ENCODE measurements at regions not wholly inside any gene's neighbourhood (a gene's known extent, or its start where the extent isn't known, plus 50 kb on each side); places are given as distances from the start of the nearest gene placed in this dataset.

DNA sequence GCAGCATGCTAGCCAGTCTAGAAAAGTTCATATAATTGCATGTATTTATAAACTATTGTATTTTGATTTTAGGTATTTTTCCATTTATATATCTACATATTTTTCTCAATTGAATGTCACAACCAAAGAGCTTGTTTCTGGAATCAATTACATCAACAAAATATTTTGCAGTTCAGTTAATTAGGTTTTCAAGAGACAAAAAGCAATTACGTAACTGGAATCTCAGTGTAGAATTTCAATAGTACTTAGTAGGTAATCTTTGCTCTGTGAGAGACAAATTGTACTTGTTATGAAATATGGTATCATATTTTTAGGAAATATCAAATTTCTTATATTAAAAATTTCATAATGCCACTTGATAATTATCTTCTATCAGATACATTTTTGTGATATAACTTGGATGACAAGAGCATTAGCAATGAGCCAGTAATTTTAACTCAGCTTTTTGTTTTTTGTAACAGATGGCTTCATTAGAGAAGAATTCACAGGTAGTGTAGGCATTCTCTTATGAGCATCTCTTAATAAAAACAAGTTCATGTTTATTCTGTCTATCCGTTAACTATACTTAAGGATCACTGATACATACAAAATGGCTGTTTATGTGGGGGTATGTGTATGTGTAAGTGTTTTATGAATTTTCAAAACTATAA is 774.7 kb downstream of the C12orf50 start (continued):
- TF ChIP-seq, protein P1, sequence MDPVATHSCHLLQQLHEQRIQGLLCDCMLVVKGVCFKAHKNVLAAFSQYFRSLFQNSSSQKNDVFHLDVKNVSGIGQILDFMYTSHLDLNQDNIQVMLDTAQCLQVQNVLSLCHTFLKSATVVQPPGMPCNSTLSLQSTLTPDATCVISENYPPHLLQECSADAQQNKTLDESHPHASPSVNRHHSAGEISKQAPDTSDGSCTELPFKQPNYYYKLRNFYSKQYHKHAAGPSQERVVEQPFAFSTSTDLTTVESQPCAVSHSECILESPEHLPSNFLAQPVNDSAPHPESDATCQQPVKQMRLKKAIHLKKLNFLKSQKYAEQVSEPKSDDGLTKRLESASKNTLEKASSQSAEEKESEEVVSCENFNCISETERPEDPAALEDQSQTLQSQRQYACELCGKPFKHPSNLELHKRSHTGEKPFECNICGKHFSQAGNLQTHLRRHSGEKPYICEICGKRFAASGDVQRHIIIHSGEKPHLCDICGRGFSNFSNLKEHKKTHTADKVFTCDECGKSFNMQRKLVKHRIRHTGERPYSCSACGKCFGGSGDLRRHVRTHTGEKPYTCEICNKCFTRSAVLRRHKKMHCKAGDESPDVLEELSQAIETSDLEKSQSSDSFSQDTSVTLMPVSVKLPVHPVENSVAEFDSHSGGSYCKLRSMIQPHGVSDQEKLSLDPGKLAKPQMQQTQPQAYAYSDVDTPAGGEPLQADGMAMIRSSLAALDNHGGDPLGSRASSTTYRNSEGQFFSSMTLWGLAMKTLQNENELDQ (tag by site-specific recombination; IDR thresholded peaks at IDR 0.05; ENCODE audit: low read depth), result no peak
- TF ChIP-seq, protein P2, sequence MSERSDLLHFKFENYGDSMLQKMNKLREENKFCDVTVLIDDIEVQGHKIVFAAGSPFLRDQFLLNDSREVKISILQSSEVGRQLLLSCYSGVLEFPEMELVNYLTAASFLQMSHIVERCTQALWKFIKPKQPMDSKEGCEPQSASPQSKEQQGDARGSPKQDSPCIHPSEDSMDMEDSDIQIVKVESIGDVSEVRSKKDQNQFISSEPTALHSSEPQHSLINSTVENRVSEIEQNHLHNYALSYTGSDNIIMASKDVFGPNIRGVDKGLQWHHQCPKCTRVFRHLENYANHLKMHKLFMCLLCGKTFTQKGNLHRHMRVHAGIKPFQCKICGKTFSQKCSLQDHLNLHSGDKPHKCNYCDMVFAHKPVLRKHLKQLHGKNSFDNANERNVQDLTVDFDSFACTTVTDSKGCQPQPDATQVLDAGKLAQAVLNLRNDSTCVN (tag by site-specific recombination; optimal IDR thresholded peaks at IDR 0.05), result no peak
- no peak for TF ChIP-seq IKZF3 (tag by site-specific recombination; IDR thresholded peaks at IDR 0.05)
- no peak for TF ChIP-seq ZNF701 (tag by site-specific recombination; IDR thresholded peaks at IDR 0.05)
- TF ChIP-seq, protein P3, sequence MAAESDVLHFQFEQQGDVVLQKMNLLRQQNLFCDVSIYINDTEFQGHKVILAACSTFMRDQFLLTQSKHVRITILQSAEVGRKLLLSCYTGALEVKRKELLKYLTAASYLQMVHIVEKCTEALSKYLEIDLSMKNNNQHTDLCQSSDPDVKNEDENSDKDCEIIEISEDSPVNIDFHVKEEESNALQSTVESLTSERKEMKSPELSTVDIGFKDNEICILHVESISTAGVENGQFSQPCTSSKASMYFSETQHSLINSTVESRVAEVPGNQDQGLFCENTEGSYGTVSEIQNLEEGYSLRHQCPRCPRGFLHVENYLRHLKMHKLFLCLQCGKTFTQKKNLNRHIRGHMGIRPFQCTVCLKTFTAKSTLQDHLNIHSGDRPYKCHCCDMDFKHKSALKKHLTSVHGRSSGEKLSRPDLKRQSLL (tag by site-specific recombination; IDR thresholded peaks at IDR 0.05), result no peak
- no peak for TF ChIP-seq ZNF596 (tag by site-specific recombination; IDR thresholded peaks at IDR 0.05)
- TF ChIP-seq, protein P4, sequence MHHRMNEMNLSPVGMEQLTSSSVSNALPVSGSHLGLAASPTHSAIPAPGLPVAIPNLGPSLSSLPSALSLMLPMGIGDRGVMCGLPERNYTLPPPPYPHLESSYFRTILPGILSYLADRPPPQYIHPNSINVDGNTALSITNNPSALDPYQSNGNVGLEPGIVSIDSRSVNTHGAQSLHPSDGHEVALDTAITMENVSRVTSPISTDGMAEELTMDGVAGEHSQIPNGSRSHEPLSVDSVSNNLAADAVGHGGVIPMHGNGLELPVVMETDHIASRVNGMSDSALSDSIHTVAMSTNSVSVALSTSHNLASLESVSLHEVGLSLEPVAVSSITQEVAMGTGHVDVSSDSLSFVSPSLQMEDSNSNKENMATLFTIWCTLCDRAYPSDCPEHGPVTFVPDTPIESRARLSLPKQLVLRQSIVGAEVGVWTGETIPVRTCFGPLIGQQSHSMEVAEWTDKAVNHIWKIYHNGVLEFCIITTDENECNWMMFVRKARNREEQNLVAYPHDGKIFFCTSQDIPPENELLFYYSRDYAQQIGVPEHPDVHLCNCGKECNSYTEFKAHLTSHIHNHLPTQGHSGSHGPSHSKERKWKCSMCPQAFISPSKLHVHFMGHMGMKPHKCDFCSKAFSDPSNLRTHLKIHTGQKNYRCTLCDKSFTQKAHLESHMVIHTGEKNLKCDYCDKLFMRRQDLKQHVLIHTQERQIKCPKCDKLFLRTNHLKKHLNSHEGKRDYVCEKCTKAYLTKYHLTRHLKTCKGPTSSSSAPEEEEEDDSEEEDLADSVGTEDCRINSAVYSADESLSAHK (tag by site-specific recombination; IDR thresholded peaks at IDR 0.05), result no peak
- no peak for TF ChIP-seq ZNF121 (tag by site-specific recombination; IDR thresholded peaks at IDR 0.05)

DNA sequence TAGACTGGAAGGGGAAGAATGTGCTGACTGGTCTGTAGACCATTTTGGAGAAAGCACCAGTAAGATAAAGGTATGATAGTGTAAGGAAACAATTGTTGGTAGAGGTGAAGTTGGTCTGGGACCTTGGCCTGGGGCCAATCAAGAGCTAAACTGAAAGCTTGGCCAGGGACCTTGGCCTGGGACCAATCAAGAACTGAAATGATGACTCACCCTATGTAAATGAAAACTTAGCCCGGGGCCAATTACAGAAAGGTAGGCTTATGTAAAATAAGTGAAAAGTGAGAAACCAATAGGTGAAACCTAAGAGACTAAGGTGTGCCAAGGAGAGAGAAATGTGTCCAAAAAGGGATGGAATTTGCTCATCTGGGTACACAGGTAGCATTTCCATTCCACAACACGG is 776.0 kb downstream of the C12orf50 start:
- Histone ChIP-seq H3K4me3 (ENCODE audit: low read depth, low read length) (no peak overlapping the region), H3K36me3 (ENCODE audit: control insufficient read depth in 2 of 2, insufficient read depth in 1 of 2, low read length in 2 of 2) (no peaks in the 10 kb centered on the region), H3K4me1 (ENCODE audit: control insufficient read depth, insufficient read depth, low read length) (no peaks in the 10 kb centered on the region), H3K9me3 (ENCODE audit: control insufficient read depth, insufficient read depth, low read depth, low read length) (no peaks in the 10 kb centered on the region), H3K27ac (ENCODE audit: extremely low read depth, low read depth, low read length) (no peak overlapping the region)
- ChIA-PET CTCF (no interaction called here), POLR2A (no interaction called here)
- no peak for TF ChIP-seq ZNF747 (tag by site-specific recombination; IDR thresholded peaks at IDR 0.05)
- TF ChIP-seq MYNN (tag by site-specific recombination; IDR thresholded peaks at IDR 0.05; ENCODE audit: borderline replicate concordance), result no peak
- TF ChIP-seq RBAK (tag by site-specific recombination; IDR thresholded peaks at IDR 0.05), result no peak
- TF ChIP-seq, protein P5, sequence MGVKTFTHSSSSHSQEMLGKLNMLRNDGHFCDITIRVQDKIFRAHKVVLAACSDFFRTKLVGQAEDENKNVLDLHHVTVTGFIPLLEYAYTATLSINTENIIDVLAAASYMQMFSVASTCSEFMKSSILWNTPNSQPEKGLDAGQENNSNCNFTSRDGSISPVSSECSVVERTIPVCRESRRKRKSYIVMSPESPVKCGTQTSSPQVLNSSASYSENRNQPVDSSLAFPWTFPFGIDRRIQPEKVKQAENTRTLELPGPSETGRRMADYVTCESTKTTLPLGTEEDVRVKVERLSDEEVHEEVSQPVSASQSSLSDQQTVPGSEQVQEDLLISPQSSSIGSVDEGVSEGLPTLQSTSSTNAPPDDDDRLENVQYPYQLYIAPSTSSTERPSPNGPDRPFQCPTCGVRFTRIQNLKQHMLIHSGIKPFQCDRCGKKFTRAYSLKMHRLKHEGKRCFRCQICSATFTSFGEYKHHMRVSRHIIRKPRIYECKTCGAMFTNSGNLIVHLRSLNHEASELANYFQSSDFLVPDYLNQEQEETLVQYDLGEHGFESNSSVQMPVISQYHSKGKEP (tag by site-specific recombination; IDR thresholded peaks at IDR 0.05), result no peak
- TF ChIP-seq ZNF785 (tag by site-specific recombination; IDR thresholded peaks at IDR 0.05), result no peak
- no peak for TF ChIP-seq ZNF184 (tag by site-specific recombination; IDR thresholded peaks at IDR 0.05)
- TF ChIP-seq SALL2 (tag by site-specific recombination; IDR thresholded peaks at IDR 0.05; ENCODE audit: borderline replicate concordance), result no peak
- TF ChIP-seq PRDM1 (tag by site-specific recombination; IDR thresholded peaks at IDR 0.05), result no peak
- TF ChIP-seq ZNF174 (tag by site-specific recombination; IDR thresholded peaks at IDR 0.05), result no peak
- TF ChIP-seq, protein P6, sequence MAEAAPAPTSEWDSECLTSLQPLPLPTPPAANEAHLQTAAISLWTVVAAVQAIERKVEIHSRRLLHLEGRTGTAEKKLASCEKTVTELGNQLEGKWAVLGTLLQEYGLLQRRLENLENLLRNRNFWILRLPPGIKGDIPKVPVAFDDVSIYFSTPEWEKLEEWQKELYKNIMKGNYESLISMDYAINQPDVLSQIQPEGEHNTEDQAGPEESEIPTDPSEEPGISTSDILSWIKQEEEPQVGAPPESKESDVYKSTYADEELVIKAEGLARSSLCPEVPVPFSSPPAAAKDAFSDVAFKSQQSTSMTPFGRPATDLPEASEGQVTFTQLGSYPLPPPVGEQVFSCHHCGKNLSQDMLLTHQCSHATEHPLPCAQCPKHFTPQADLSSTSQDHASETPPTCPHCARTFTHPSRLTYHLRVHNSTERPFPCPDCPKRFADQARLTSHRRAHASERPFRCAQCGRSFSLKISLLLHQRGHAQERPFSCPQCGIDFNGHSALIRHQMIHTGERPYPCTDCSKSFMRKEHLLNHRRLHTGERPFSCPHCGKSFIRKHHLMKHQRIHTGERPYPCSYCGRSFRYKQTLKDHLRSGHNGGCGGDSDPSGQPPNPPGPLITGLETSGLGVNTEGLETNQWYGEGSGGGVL (tag by site-specific recombination; IDR thresholded peaks at IDR 0.05), result no peak
- no peak for TF ChIP-seq ZNF221 (tag by site-specific recombination; IDR thresholded peaks at IDR 0.05; ENCODE audit: borderline replicate concordance)
- TF ChIP-seq ZNF341 (tag by site-specific recombination; IDR thresholded peaks at IDR 0.05; ENCODE audit: low read depth), result no peak
- no peak for TF ChIP-seq ZNF311 (tag by site-specific recombination; IDR thresholded peaks at IDR 0.05; ENCODE audit: borderline replicate concordance)
- TF ChIP-seq, protein P7, sequence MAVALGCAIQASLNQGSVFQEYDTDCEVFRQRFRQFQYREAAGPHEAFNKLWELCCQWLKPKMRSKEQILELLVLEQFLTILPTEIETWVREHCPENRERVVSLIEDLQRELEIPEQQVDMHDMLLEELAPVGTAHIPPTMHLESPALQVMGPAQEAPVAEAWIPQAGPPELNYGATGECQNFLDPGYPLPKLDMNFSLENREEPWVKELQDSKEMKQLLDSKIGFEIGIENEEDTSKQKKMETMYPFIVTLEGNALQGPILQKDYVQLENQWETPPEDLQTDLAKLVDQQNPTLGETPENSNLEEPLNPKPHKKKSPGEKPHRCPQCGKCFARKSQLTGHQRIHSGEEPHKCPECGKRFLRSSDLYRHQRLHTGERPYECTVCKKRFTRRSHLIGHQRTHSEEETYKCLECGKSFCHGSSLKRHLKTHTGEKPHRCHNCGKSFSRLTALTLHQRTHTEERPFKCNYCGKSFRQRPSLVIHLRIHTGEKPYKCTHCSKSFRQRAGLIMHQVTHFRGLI (tag by site-specific recombination; IDR thresholded peaks at IDR 0.05), result no peak
- no peak for TF ChIP-seq GLI2 (tag by site-specific recombination; IDR thresholded peaks at IDR 0.05; ENCODE audit: borderline replicate concordance, low read depth)
